SJSA1 (cell line): ENCODE measurements at regions not wholly inside any gene's neighbourhood (a gene's known extent, or its start where the extent isn't known, plus 50 kb on each side); places are given as distances from the start of the nearest gene placed in this dataset.
"Not testable (repeated sequence)": the region's sequence is repeated elsewhere in the genome, so short reads cannot be mapped to it uniquely, and the experiment has no call there.

Experiments used
- DNase-seq, 2 experiments: peaks; one replicate each; pipeline ENCODE4 v3.0.0-alpha.2; 2015 to 2020; ENCODE audit warnings: low spot score in 2 of 2, low read depth in 1 of 2
- H3K27ac ChIP-seq: fragments of 250-450 bp; sonication (Bioruptor Pico); 2 replicates; pipeline ENCODE4 v1.5.1; 2020; ENCODE audit warnings: mild to moderate bottlenecking, moderate library complexity
- H3K27me3 ChIP-seq: fragments of 250-450 bp; sonication (Bioruptor Pico); replicated peaks from 2 replicates; pipeline ENCODE4 v1.5.1; 2020; ENCODE audit warnings: mild to moderate bottlenecking, moderate library complexity
- H3K36me3 ChIP-seq: fragments of 250-450 bp; sonication (Bioruptor Pico); 2 replicates; pipeline ENCODE4 v1.5.1; 2020; ENCODE audit warnings: mild to moderate bottlenecking
- H3K4me1 ChIP-seq: fragments of 250-450 bp; sonication (Bioruptor Pico); replicated peaks from 2 replicates; pipeline ENCODE4 v1.6.1; 2021; ENCODE audit warnings: mild to moderate bottlenecking
- H3K4me3 ChIP-seq: fragments of 250-450 bp; sonication (Bioruptor Pico); 2 replicates; pipeline ENCODE4 v1.5.1; 2020; ENCODE audit warnings: mild to moderate bottlenecking
- H3K9me3 ChIP-seq: fragments of 250-450 bp; sonication (Bioruptor Pico); replicated peaks from 2 replicates; pipeline ENCODE4 v1.5.1; 2020; ENCODE audit warnings: mild to moderate bottlenecking

DNA sequence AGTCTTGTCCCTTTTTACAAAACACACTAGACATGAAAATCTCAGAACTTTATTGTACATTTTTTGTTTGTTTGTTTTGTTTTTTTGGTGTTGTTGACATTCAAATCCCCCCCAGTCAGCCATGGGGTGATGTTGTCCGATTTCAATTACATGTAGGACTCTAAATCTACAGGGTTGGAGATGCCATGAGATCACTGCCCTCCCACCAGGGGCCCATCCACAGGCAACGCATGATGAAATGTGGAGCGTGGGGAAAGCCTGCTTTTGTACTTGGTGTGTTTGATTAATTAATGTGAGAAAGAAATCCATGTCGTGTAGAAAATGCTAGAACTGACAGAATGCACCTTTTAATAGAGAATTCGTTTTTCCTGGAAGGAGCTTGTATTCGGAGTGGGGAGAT is 93.2 kb downstream of the ZNF22 start:
- no peak for DNase-seq
- Histone ChIP-seq H3K9me3 (no peaks in the 10 kb centered on the region), H3K36me3 (no peaks in the 10 kb centered on the region), H3K27ac (no peak overlapping the region), H3K4me3 (no peak overlapping the region), H3K27me3 (no peaks in the 10 kb centered on the region), H3K4me1 (no peaks in the 10 kb centered on the region)

DNA sequence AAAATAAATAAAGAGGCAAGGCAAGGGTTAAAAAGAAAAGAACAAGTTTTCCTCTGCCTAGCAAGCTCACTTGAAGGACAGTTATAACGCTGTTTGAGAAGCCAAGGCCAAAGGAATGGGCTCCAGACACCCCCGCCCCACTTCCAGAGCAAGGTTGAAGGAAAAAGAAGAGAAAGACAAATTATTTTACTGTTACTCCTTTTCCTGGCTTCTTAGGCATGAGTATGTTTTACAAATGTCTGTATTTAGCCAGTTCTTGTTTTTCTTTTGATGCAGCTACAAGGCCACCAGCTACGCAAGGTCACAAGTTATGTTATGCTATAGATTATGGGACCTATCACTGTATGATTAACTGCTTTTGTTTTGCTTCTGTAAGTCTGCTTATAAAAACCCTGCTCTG is 94.6 kb downstream of the ZNF22 start:
- Histone ChIP-seq H3K4me3 (no peak overlapping the region), H3K27me3 (no peaks in the 10 kb centered on the region), H3K9me3 (no peaks in the 10 kb centered on the region), H3K36me3 (no peaks in the 10 kb centered on the region), H3K4me1 (no peaks in the 10 kb centered on the region), H3K27ac (no peak overlapping the region)
- DNase-seq, result no peak

DNA sequence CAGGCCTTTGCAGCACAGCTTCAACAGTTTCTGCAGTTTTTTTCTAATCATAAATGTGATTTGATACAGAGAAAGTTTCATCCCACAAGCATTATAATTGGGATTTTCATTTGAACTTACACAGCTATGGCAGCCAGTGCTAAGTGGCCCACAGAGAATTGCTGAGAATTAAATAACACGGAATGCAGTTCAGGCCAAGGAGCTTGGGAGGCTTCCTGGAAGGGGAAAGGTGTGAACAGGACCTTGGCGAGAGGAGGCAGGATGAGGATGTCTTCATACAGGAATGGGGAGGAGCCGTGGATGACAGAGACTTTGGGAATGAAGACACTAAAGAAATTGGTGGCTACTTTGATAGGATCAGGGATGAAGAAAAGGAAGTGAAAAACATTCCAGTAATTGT is 95.3 kb downstream of the ZNF22 start:
- Histone ChIP-seq H3K4me1 (no peaks in the 10 kb centered on the region), H3K9me3 (no peaks in the 10 kb centered on the region), H3K4me3 (no peak overlapping the region), H3K27ac (no peak overlapping the region), H3K27me3 (no peaks in the 10 kb centered on the region), H3K36me3 (no peaks in the 10 kb centered on the region)
- no peak for DNase-seq

DNA sequence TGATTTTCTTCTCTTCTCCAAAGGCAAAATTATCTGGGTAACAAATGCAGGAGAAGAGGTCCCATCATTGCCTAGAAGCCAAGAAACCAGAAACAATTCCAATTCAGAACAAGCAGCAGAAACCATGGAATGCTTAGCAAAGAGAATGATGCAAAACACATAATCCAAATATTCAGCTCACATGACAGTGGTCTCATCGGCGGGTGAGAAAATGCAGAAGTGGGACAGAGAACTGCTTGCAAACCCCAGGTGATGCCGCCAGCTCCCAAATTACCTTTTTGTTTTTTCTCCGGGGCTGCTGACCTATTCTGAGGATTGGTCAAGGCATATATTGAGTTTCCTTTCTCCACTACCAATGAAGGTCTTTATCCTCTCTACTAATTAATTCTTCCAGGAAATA is 99.7 kb downstream of the ZNF22 start:
- Histone ChIP-seq H3K27me3 (no peaks in the 10 kb centered on the region), H3K4me1 (no peaks in the 10 kb centered on the region), H3K4me3 (no peak overlapping the region), H3K27ac (no peak overlapping the region), H3K36me3 (no peaks in the 10 kb centered on the region), H3K9me3 (no peaks in the 10 kb centered on the region)
- DNase-seq, result no peak

DNA sequence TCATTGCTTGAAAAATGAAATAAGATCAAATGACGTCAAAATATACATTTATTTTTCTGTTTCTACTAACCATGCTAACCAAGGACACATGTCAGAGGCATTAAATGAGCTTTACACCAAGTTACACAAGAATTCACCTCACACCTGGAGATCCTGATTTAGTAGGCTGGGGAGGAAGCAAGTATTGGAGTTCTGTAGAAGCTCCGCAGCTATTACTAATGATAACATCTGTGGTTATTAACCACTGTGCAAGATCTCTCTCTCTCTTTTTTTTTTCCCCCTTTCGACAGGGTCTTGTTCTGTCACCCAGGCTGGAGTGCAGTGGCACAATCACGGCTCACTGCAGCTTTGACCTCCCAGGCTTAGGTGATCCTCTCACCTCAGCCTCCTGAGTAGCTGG is 104.0 kb downstream of the ZNF22 start:
- H3K4me3 ChIP-seq, result no peak overlapping the region
- no peaks in the 10 kb centered on the region for H3K27me3 ChIP-seq
- DNase-seq, result no peak
- no peak overlapping the region for H3K27ac ChIP-seq
- no peaks in the 10 kb centered on the region for H3K9me3 ChIP-seq
- no peaks in the 10 kb centered on the region for H3K4me1 ChIP-seq
- H3K36me3 ChIP-seq, result no peaks in the 10 kb centered on the region

DNA sequence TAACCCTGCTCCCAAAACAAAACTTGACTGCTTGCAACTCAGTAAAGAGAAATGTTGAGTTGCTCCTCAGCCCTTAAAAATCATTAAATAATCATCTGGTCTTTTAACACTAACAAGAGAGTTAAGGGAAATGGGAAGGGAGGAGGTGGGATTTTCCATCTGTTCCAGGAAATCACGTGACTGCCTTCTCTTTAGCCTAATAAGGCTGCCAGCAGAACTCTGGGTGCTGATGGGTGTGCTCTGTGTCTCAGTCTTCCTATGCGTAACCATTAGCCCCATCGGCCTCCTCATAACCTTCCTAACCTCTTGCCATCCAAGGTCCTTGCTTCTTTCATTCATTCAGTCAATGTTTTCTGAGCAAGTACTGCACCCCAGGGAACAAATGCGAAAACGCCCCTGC is 104.6 kb downstream of the ZNF22 start:
- H3K4me3 ChIP-seq, H3K9me3 ChIP-seq, H3K4me1 ChIP-seq, H3K27ac ChIP-seq, H3K36me3 ChIP-seq, H3K27me3 ChIP-seq, DNase-seq: not testable (repeated sequence)

DNA sequence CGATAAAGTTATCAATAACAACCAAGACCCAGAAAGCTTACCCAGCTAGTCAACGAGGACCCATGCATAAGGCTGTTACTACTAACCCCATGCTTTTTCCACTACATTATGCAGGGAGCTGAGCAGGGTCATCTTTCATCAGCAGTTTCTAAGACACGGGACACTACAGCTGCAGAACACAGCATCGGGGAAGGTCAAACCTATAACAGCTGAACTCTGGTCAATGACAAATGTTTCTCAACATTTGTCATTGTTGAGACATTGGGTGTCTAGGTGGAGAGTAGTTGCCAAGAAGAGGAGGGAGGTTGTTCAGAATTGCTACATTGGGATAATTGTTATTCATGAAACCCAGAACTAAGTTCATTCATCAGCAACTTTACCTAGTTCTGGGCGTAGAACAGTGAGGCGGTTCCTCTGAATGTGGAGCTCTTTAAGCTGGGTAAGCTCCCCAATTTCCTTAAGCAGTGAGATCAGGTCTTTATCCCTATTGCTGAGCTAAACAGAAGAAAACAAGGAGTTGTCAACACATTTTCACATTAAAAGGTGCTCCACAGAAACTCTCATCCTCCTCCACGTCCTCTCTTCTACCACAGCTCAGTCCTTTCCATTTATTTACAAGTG is 105.6 kb downstream of the ZNF22 start:
- no peak for DNase-seq
- Histone ChIP-seq H3K27ac (no peak overlapping the region), H3K4me1 (no peaks in the 10 kb centered on the region), H3K36me3 (no peaks in the 10 kb centered on the region), H3K27me3 (no peaks in the 10 kb centered on the region), H3K9me3 (no peaks in the 10 kb centered on the region), H3K4me3 (no peak overlapping the region)

DNA sequence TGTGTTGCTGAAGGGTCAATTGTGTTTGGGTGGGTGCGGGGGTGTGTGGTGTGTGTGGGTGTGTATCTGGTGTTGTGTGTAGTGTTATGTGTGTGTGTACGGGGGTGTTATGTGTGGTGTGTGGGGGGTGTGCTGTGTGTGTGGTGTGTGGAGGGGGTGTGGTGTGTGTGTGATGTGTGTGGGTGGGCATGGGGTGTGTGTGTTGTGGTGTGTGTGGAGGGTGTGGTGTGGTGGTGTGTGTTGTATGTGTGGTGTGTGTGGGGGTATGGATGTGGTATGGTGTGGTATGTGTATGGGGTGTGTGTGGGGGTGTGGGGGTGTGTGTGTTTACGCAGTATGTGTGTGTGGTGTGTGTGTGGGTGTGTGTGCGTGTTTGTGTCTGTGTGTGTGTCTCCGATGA is 110.8 kb downstream of the ZNF22 start:
- H3K4me3 ChIP-seq, result no peak overlapping the region
- DNase-seq, result no peak
- no peak overlapping the region for H3K27ac ChIP-seq
- no peaks in the 10 kb centered on the region for H3K27me3 ChIP-seq
- no peaks in the 10 kb centered on the region for H3K4me1 ChIP-seq
- no peaks in the 10 kb centered on the region for H3K36me3 ChIP-seq
- no peaks in the 10 kb centered on the region for H3K9me3 ChIP-seq

DNA sequence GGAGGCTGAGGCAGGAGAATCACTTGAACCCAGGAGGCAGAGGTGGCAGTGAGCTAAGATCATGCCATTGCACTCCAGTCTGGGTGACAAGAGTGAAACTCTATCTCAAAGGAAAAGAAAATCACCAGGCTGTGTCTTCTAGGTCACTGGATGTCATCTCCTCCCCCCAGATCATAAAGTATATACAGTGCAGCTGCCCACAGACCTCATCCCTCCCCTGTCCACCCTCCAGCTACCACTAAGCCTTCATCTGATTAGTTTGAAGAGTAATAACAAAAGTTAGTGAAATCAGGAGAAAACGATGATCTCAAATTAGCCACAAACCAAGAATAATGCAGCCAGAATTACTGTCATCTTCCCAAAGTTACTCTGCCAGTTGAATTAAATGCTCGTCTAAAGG is 117.2 kb downstream of the ZNF22 start:
- H3K4me1 ChIP-seq, H3K27ac ChIP-seq, H3K36me3 ChIP-seq, H3K27me3 ChIP-seq, DNase-seq, H3K9me3 ChIP-seq, H3K4me3 ChIP-seq: not testable (repeated sequence)

DNA sequence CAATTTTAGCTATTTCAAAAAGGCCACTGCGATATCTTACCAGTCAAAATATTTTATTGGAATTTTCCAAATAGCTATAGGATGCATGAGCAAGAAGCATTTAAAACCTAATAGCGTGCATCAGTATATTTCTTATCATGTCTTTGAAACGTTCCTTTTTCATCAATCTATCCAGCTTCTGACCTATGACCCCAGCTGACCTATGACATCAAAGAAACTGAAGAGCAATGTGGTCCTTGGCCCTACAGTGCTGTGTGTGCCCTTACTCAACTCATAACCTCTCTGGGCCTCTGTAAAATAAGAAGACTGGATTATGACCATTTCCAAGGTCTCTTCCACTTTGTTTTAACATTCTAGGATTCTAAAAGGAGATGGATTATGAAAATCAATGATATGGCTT is 118.2 kb downstream of the ZNF22 start:
- H3K4me1 ChIP-seq, result no peaks in the 10 kb centered on the region
- H3K9me3 ChIP-seq, result no peaks in the 10 kb centered on the region
- H3K27ac ChIP-seq, result no peak overlapping the region
- H3K36me3 ChIP-seq, result no peaks in the 10 kb centered on the region
- no peak overlapping the region for H3K4me3 ChIP-seq
- no peaks in the 10 kb centered on the region for H3K27me3 ChIP-seq
- no peak for DNase-seq

DNA sequence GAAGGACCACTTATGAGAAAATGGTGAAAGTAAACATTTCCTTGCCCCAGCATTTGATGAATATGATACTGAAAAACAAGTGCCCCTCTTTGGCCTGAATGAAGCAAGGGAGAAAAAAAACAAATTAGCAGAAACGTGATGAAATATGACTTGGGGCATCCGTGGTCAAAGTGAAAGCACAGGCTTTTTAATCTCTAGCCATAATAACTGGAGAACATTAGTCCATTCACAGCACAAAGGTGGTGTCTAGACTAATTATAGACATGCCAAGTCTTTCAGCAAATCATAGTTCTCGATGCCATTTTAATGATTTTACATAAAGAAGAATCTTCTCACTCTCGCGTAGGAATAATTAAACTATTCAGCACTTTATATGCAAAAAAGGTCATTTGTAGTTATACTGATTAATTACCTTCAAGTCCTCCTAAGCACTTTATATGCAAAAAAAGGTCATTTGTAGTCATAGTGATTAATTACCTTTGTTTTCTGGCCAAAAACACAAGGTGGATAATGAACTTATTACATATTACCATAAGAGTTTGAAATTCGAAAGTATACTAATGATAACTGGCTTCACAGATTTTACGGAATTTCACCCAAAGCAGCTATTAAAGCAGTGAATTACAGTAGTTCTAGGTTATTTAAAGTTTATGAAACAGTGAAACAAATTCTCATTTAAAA is 121.6 kb downstream of the ZNF22 start:
- DNase-seq, H3K27me3 ChIP-seq: not testable (repeated sequence)

DNA sequence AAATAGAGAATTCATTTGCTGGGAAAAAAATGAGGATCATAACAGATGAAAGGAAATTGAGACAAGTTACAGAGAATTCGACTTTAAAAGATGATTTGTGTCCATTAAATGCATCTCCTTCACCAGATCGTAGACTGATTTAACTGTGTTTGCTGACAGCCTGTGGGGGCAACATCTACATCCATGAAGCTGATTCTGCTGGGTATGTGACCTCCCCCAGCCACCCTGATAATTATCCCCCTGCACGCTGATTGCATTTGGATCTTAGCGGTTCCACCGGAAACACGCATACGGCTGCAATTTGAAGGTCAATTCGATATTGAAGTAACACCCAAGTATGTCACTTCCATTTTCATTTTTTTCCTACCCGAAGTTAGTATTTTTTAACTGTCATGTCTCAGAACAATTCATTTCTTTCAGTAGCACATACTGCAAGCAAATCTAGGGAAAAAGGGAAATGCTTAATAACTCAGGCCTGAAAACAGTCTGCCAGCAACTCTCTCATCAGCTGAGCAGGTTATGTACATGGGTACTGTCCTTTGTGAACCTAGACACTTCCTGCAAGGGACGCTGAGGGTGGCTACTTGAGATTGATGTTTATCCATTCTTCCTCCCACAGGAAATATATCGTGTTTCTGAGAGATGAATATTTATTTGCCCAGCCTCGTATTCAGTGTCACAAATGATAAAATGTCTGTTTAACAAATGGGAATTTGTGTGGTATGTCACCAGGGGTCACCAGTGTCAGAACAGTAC is 134.9 kb downstream of the ZNF22 start:
- no peaks in the 10 kb centered on the region for H3K9me3 ChIP-seq
- no peak overlapping the region for H3K4me3 ChIP-seq

More for the DNA sequence above, 121.6 kb downstream of the ZNF22 start:
- not testable (repeated sequence) for H3K4me3 ChIP-seq, H3K27ac ChIP-seq, H3K36me3 ChIP-seq, H3K4me1 ChIP-seq, H3K9me3 ChIP-seq

DNA sequence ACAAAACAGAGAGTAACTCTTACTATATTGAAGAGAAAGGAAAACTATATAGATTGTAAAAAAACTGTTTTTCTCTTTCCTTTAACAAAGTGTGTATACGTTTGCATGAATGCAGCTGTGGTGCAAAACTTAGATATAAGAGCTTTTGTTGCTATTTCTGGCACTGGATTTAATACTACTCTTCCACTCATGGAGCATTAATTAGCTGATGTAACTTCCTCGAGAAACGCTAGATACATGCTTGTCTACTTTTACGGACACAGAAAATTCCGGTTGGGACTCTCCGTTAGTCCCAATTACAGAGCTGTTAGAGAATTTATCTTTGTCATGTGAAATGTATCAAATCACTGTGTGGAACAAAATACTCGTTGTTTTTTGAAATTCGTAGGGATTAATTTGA is 135.5 kb downstream of the ZNF22 start:
- Histone ChIP-seq H3K36me3 (no peaks in the 10 kb centered on the region), H3K27ac (no peak overlapping the region), H3K4me1 (no peaks in the 10 kb centered on the region), H3K4me3 (no peak overlapping the region), H3K9me3 (no peaks in the 10 kb centered on the region), H3K27me3 (no peaks in the 10 kb centered on the region)
- no peak for DNase-seq

More for the DNA sequence above, 134.9 kb downstream of the ZNF22 start:
- H3K27me3 ChIP-seq, result no peaks in the 10 kb centered on the region
- H3K4me1 ChIP-seq, result no peaks in the 10 kb centered on the region
- no peak overlapping the region for H3K27ac ChIP-seq
- no peak for DNase-seq
- no peaks in the 10 kb centered on the region for H3K36me3 ChIP-seq

DNA sequence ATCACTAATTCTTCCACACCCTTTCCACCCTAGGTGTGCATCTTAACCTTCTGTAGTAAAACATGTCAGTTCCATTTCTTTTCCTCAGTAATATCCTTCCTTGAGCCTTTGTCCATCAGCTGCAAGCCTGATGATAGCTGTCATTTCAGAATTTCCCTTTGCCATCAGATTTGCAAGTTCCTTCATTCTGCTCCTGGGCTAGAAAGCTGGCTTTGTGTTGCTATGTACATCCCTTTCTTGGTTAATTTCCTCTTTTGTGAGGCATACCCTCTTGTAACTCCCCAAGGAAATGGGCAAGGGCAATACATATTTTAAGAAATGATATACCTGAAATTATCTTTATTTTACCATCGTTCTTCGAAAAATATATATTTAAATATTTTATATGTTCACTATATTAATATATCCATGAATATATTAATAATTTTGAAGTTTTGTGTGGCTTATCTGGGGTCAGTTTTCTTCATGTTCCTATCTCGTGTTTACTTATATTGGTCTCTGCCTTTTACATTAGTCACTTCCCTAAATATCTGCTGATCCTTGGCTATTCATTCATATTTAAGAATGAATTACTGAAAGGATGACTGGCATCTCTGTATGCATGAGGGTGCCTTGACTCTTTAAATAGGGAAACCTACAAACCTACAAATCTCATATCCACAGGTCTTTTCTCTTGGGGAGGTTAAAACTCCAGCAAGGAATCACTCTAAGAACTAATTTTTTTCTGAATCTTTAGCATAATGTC is 143.8 kb downstream of the ZNF22 start:
- no peak overlapping the region for H3K27ac ChIP-seq
- no peaks in the 10 kb centered on the region for H3K4me1 ChIP-seq
- H3K9me3 ChIP-seq, result no peaks in the 10 kb centered on the region
- no peaks in the 10 kb centered on the region for H3K27me3 ChIP-seq
- no peaks in the 10 kb centered on the region for H3K36me3 ChIP-seq
- DNase-seq, result no peak
- no peak overlapping the region for H3K4me3 ChIP-seq
